HG02970 (cell line): ENCODE measurements at regions not wholly inside any gene's neighbourhood (a gene's known extent, or its start where the extent isn't known, plus 50 kb on each side); places are given as distances from the start of the nearest gene placed in this dataset.

Source experiments
- ATAC-seq: cut with Tn5 transposase; IDR thresholded peaks from one replicate; pipeline ENCODE4 v1.9.1; 2021; ENCODE audit warnings: mild to moderate bottlenecking, moderate library complexity, moderate number of reproducible peaks; ENCODE audit not compliant: unreplicated experiment, low FRiP score

DNA sequence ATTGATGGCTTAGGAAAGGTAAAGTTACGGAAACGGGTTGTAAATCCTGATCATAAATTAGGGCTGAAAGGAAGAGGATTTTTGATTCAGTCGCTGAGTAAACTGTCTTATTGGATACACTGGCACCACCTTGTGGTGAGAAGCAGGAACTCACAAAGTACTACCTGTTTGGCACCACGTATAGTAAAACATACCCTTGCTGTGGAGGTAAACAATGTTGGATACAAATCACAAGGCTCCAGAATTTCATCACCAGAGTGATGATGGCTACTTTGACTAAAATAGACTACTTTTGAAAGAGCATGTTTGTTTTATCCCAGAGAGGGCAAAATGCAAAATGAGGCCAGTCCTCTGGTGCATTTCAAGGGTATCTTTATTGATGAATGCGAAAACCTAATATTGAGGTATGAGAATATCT lies 216.9 kb downstream of the IGSF11 start:
- ATAC-seq, result no peak

DNA sequence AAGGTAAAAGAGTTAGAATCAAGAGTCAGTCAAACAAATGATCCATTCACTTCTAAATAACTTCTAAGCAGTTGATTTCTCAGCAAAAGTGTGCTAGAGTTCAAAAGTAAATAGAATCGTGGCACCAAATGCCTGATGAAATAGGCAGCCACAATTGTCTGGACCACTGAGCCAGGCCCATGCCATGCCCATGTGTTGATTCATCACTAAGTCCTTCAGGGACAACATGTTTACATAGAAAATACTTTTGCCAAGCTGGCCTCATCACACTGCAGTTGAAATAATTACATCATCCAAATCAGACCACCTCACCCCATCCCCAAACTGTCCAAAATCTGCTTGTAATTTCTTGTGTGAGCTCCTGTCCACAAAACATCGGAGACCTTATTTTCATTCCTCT lies 216.3 kb downstream of the IGSF11 start:
- no peak for ATAC-seq

- no peak for ATAC-seq
Measured at GRCh38 chr3:118823626-118824025, 211.0 kb downstream of the IGSF11 start.

DNA sequence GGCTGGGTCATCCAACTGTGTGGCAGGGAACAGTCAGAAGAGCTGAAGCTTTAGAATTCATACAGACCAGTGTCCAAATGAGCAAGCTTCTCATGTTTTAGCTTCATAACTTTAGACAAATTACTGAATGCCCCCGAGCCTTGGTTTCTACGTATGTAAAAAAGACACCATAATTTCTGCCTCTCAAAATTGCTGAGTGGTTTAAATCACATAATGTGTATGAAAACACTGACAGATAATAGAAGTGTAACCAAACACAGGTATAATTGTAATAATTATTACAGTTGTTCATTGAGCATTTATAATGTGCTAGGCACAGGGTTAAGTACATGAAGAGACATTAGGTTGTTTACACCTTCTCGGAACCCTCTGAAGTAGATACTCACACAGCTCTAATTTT lies 207.2 kb downstream of the IGSF11 start:
- ATAC-seq, result no peak

DNA sequence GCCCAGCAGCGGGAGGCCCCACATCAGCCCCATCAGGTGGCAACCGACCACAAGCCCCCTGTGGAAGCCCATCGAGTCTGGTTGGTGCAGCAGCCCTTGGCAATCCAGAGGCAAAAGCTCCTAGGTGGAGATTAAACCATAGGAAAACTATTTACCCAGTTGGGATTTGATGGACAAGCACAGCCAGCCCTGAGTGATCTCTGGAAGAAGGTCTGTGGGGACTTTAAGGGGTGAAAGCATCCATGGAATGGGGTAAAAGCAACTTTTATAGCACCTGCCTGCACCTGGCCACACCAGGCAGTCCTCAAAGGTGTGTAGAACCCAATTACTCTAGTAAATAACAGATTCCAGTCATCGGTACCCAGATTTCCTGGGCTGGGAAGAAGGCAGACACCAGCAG lies 206.3 kb downstream of the IGSF11 start:
- ATAC-seq, result no peak

DNA sequence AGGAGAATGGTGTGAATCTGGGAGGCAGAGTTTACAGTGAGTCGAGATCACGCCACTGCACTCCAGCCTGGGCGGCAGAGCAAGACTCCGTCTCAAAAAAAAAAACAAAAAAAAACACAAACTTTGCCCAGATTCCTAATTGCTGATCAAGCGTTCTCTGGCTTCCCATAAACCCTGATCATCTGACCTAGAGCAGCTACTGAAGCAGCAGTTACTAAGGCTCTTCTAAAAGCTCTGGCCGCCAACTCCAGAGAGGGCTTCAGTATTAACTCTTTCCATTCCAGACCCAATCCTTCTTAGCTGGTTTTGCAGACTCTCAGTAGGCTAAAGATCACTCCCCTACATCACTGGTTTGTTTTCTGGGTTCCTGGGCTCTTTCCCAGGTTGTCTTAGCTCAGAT lies 201.6 kb downstream of the IGSF11 start:
- ATAC-seq, result no peak

DNA sequence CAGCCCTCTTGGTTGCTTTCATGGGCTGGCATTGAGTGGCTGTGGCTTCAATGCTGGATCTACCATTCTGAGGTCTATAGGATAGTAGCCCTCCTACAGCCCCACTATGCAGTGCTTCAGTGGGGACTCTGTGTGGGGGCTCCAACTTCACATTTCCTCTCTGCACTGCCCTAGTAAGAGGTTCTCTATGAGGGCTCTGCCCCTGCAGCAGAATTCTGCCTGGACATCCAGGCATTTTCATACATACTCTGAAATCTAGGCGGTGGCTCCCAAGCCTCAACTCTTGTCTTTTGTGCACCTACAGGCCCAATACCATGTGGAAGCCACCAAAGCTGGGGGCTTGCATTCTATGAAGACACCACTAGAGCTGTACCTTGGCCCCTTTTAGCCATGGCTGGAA lies 195.8 kb downstream of the IGSF11 start:
- no peak for ATAC-seq

- no peak for ATAC-seq
Measured at GRCh38 chr3:118842147-118842863, 192.3 kb downstream of the IGSF11 start.

GRCh38 chr3:118846176-118846575 lies 188.5 kb downstream of the IGSF11 start:
- ATAC-seq, result no peak
